A549 (cell line): ENCODE measurements at regions not wholly inside any gene's neighbourhood (a gene's known extent, or its start where the extent isn't known, plus 50 kb on each side); places are given as distances from the start of the nearest gene placed in this dataset.

ENCODE experiments used
- ATAC-seq, 2 experiments: fragments of 200-7000 bp in 1 of 2; fragments of >200 bp in 1 of 2; cut with Nextera tagmentation in 1 of 2; cut with Tn5 transposase in 1 of 2; 3 replicates each; pipeline versions ENCODE4 v1.8.0 to v1.9.1; 2018 to 2020; ENCODE audit warnings: mild to moderate bottlenecking in 1 of 2, moderate library complexity in 1 of 2
- CTCF ChIA-PET: fragments of 300-600 bp; sonication (Branson Sonifier 250); formaldehyde crosslinking; extraction: SDS; loops from one replicate; lab custom pipeline; 2021; ENCODE audit warnings: antibody characterized with exemption, inconsistent platforms; lab: Yijun Ruan, JAX
- POLR2A ChIA-PET: fragments of 350-600 bp; formaldehyde crosslinking; extraction: SDS; loops from one replicate; lab custom pipeline; 2021; ENCODE audit warnings: antibody characterized with exemption, inconsistent platforms; lab: Yijun Ruan, JAX
- DNase-seq, 2 experiments: peaks; one replicate each; pipeline versions ENCODE4 v3.0.0 to v3.0.0-alpha.2; 2011 to 2016; ENCODE audit warnings: low read depth in 1 of 2, low spot score in 1 of 2
- FAIRE-seq: peaks from 2 replicates; lab custom pipeline; 2011; peaks lifted over from hg19 to GRCh38; lab: Jason Lieb, UNC
- H3K27ac ChIP-seq, 2 experiments: fragments of >200 bp; sonication (Bioruptor Twin); formaldehyde crosslinking; 3 replicates each; pipeline ENCODE4 v1.5.1; 2016 to 2017
- H3K4me1 ChIP-seq: fragments of >200 bp; sonication (Bioruptor Twin); formaldehyde crosslinking; 3 replicates; pipeline ENCODE4 v1.6.1; 2016
- H3K4me2 ChIP-seq: fragments of >200 bp; sonication (Bioruptor Twin); formaldehyde crosslinking; 3 replicates; pipeline ENCODE4 v1.6.1; 2016
- H3K4me3 ChIP-seq: fragments of >200 bp; sonication (Bioruptor Twin); formaldehyde crosslinking; 3 replicates; pipeline ENCODE4 v1.5.1; 2016
- H3K9me3 ChIP-seq: fragments of >200 bp; sonication (Bioruptor Twin); formaldehyde crosslinking; 3 replicates; pipeline ENCODE4 v1.6.1; 2016
- CEBPB ChIP-seq, 2 experiments: fragments of >200 bp in 1 of 2; sonication (Bioruptor Twin) in 1 of 2; formaldehyde crosslinking in 1 of 2; IDR thresholded peaks; 2 replicates each; pipeline ENCODE4 v1.6.1; 2012 to 2016
- CHD4 ChIP-seq: fragments of 200-600 bp; sonication (generic); IDR thresholded peaks from 2 replicates; pipeline ENCODE4 v1.6.1; 2016; ENCODE audit warnings: antibody characterized with exemption, mild to moderate bottlenecking, borderline replicate concordance
- EHF ChIP-seq: fragments of 250-450 bp; sonication (Bioruptor Pico); IDR thresholded peaks from 2 replicates; pipeline ENCODE4 v1.5.0; 2020; ENCODE audit warnings: mild to moderate bottlenecking
- EHMT2 ChIP-seq: fragments of 200-600 bp; sonication (generic); IDR thresholded peaks from 2 replicates; pipeline ENCODE4 v1.6.1; 2016; ENCODE audit warnings: antibody characterized with exemption, low read depth, mild to moderate bottlenecking, moderate library complexity
- EP300 ChIP-seq, 2 experiments: fragments of >200 bp; sonication (Bioruptor Twin); formaldehyde crosslinking; IDR thresholded peaks; 2 replicates in 1 of 2; 3 replicates in 1 of 2; pipeline ENCODE4 v1.6.1; 2016 to 2017
- ESRRA ChIP-seq: fragments of 150-350 bp; IDR thresholded peaks from 2 replicates; pipeline ENCODE4 v1.6.1; 2014; ENCODE audit warnings: mild to moderate bottlenecking, low read length, borderline replicate concordance
- GATA3 ChIP-seq: IDR thresholded peaks from 2 replicates; pipeline ENCODE4 v1.6.1; 2012; ENCODE audit warnings: borderline replicate concordance
- HDAC2 ChIP-seq: fragments of 200-600 bp; sonication (generic); IDR thresholded peaks from 2 replicates; pipeline ENCODE4 v1.6.1; 2016
- HEYL ChIP-seq: fragments of 250-450 bp; sonication (Bioruptor Pico); IDR thresholded peaks from 2 replicates; pipeline ENCODE4 v1.8.0; 2021; ENCODE audit warnings: mild to moderate bottlenecking, moderate library complexity
- HOXA7 ChIP-seq: fragments of 250-450 bp; sonication (Bioruptor Pico); IDR thresholded peaks from 2 replicates; pipeline ENCODE4 v1.5.0; 2020; ENCODE audit warnings: mild to moderate bottlenecking, moderate library complexity
- HOXB5 ChIP-seq: fragments of 250-450 bp; sonication (Bioruptor Pico); IDR thresholded peaks from 2 replicates; pipeline ENCODE4 v1.5.0; 2020; ENCODE audit warnings: mild to moderate bottlenecking, moderate library complexity
- JUN ChIP-seq, 2 experiments: fragments of >200 bp; sonication (Bioruptor Twin); formaldehyde crosslinking; IDR thresholded peaks; 2 replicates in 1 of 2; 3 replicates in 1 of 2; pipeline ENCODE4 v1.6.1; 2016 to 2017
- JUNB ChIP-seq: fragments of >200 bp; sonication (Bioruptor Twin); formaldehyde crosslinking; IDR thresholded peaks from 2 replicates; pipeline ENCODE4 v1.6.1; 2016
- KDM1A ChIP-seq: fragments of 200-600 bp; sonication (generic); IDR thresholded peaks from 2 replicates; pipeline ENCODE4 v1.6.1; 2016; ENCODE audit warnings: low read depth, mild to moderate bottlenecking
- KDM5A ChIP-seq: fragments of 200-600 bp; sonication (generic); IDR thresholded peaks from 2 replicates; pipeline ENCODE4 v1.6.1; 2016; ENCODE audit warnings: antibody characterized with exemption, mild to moderate bottlenecking
- MAFK ChIP-seq: fragments of 450-650 bp; IDR thresholded peaks from 2 replicates; pipeline ENCODE4 v1.6.1; 2014; ENCODE audit not compliant: partially characterized antibody
- MAZ ChIP-seq: fragments of 150-350 bp; IDR thresholded peaks from 2 replicates; pipeline ENCODE4 v1.6.1; 2014; ENCODE audit warnings: antibody characterized with exemption, low read depth, low read length, borderline replicate concordance
- MYC ChIP-seq: IDR thresholded peaks from 2 replicates; pipeline ENCODE4 v1.6.1; 2012; ENCODE audit warnings: mild to moderate bottlenecking, inconsistent platforms, low read length, improper control_type of control experiment, borderline replicate concordance
- NPAS2 ChIP-seq: fragments of 250-450 bp; sonication (Bioruptor Pico); IDR thresholded peaks from 2 replicates; pipeline ENCODE4 v1.8.0; 2022; ENCODE audit warnings: mild to moderate bottlenecking, moderate library complexity, borderline replicate concordance
- NR3C1 ChIP-seq: fragments of >200 bp; sonication (Bioruptor Twin); formaldehyde crosslinking; IDR thresholded peaks from 3 replicates; pipeline ENCODE4 v1.6.1; 2017
- POLR2A ChIP-seq: IDR thresholded peaks from 2 replicates; pipeline ENCODE4 v1.6.1; 2012; ENCODE audit warnings: mild to moderate bottlenecking, low read length
- RARB ChIP-seq: fragments of 250-450 bp; sonication (Bioruptor Pico); IDR thresholded peaks from 2 replicates; pipeline ENCODE4 v1.8.0; 2021; ENCODE audit warnings: mild to moderate bottlenecking, moderate library complexity
- RCOR1 ChIP-seq: fragments of 150-350 bp; IDR thresholded peaks from 2 replicates; pipeline ENCODE4 v1.6.1; 2014; ENCODE audit warnings: antibody characterized with exemption, low read length, low read depth
- RFX5 ChIP-seq: fragments of 450-650 bp; IDR thresholded peaks from 2 replicates; pipeline ENCODE4 v1.7.1; 2014; ENCODE audit warnings: antibody characterized with exemption, mild to moderate bottlenecking, moderate library complexity
- SMC3 ChIP-seq: fragments of >200 bp; sonication (Bioruptor Twin); formaldehyde crosslinking; IDR thresholded peaks from 3 replicates; pipeline ENCODE4 v1.6.1; 2018; ENCODE audit warnings: inconsistent platforms
- SREBF2 ChIP-seq: fragments of 450-650 bp; IDR thresholded peaks from 2 replicates; pipeline ENCODE4 v1.6.1; 2014; ENCODE audit warnings: mild to moderate bottlenecking, moderate library complexity
- TP53 ChIP-seq: fragments of 250-450 bp; sonication (Bioruptor Pico); IDR thresholded peaks from 2 replicates; pipeline ENCODE4 v1.5.0; 2021; ENCODE audit warnings: mild to moderate bottlenecking, moderate library complexity
- ZFP36 ChIP-seq: fragments of 450-650 bp; IDR thresholded peaks from 2 replicates; pipeline ENCODE4 v1.6.1; 2014; ENCODE audit warnings: borderline replicate concordance; ENCODE audit not compliant: partially characterized antibody
- ZSCAN20 ChIP-seq: fragments of 250-450 bp; sonication (Bioruptor Pico); IDR thresholded peaks from 2 replicates; pipeline ENCODE4 v1.8.0; 2022; ENCODE audit warnings: mild to moderate bottlenecking, moderate library complexity
- WGBS: methylation state at CpG from one replicate; pipeline ENCODE4 v1.1.6; 2017; ENCODE audit errors: missing lambda C conversion rate; 5-methylcytosine and 5-hydroxymethylcytosine counted together
- TF ChIP-seq, protein P1 (sequence below): fragments of >200 bp; sonication (Bioruptor Twin); formaldehyde crosslinking; IDR thresholded peaks from 2 replicates; pipeline ENCODE4 v1.6.1; 2016
- TF ChIP-seq, protein P2 (sequence below): fragments of >200 bp; sonication (Bioruptor Twin); formaldehyde crosslinking; IDR thresholded peaks from 3 replicates; pipeline ENCODE4 v1.6.1; 2016

DNA sequence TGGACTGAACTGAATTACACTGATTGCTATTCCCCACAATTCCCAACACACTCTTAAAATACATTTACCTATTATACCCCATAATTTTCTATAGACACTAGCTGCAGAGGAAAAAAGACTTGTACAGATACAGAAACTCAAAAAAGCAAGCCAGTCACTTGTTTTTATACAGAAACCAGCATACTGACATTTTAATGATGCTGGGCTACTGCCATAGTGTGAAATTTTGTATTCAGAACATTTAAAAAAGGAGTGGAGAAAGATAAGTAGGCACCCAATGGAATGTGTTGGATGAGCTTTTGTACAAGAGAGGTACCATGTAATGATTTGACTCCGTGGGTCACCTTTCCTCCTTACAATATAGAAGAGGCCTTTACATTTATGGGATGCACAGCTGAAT lies 740.1 kb downstream of the PLCL1 start:
- Histone ChIP-seq H3K4me3 (no peak overlapping the region), H3K9me3 (no peaks in the 10 kb centered on the region), H3K4me2 (no peak overlapping the region), H3K4me1 (no peaks in the 10 kb centered on the region), H3K27ac (no peak overlapping the region)
- 0% methylated on average over 1 of the region's 1 CpG for WGBS
- no peak for TF ChIP-seq HOXA7 (CRISPR knock-in tag)
- no peak for TF ChIP-seq HEYL (CRISPR knock-in tag)
- TF ChIP-seq RCOR1: no peak
- no peak for TF ChIP-seq JUNB
- TF ChIP-seq HOXB5 (CRISPR knock-in tag): no peak
- no peak for TF ChIP-seq SMC3
- no peak for TF ChIP-seq POLR2A
- no peak for TF ChIP-seq EHF (CRISPR knock-in tag)
- no peak for TF ChIP-seq HDAC2
- DNase-seq (no peak), FAIRE-seq (no peak), ATAC-seq (no peak)
- ChIA-PET CTCF (no interaction called here), POLR2A (no interaction called here)

GRCh38 chr2:198534756-198535155 lies 730.4 kb downstream of the PLCL1 start:
- TF ChIP-seq RCOR1 (no peak), RARB (CRISPR knock-in tag) (no peak), ZFP36 (no peak), SREBF2 (no peak), KDM5A (no peak), EHMT2 (no peak), GATA3 (no peak), EP300 (IDR thresholded peaks at IDR 0.05) (no peak)
- 12% methylated on average over 3 of the region's 3 CpGs for WGBS
- H3K27ac ChIP-seq: no peak overlapping the region
- no peaks in the 10 kb centered on the region for H3K4me1 ChIP-seq
- ATAC-seq (no peak), DNase-seq (no peak), FAIRE-seq (no peak)
- ChIA-PET CTCF (no interaction called here), POLR2A (no interaction called here)
- H3K4me3 ChIP-seq: no peak overlapping the region
- H3K9me3 ChIP-seq: no peaks in the 10 kb centered on the region
- H3K4me2 ChIP-seq: no peak overlapping the region

DNA sequence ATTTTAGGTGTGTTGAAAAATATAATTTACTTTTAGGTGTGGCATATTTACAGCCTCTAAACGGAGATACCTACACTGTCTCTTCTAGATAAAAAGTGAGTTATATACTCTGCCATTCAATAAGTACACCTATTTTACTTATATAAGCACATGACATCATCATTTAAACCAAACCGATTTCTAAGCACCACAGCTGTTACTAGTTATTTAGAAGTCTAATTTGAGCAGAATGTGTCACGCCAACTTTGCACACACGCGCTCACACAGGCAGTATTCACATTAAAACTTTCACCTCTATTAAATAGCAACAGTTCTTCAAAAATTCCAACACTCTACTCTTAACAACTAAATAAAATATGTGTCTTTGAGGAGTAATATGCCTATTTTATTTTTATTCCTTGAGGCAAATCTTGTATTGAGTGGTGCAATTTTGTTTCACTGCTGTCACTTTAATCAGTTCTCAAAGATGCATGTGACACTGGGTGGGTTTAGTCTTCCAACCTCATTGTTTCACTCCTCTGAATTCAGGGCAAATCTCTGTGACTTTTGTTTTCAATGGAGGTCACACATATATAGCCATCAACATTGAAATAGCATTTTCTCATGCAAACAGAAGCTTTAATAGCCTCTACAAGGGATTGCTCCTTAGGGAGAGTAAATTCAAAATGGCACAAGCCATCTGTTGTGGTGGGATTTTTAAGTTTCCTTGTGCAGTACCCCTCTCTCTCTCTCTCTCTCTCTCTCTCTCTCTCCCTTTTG lies 721.0 kb downstream of the PLCL1 start:
- Histone ChIP-seq H3K4me1 (no peaks in the 10 kb centered on the region), H3K9me3 (no peaks in the 10 kb centered on the region), H3K4me2 (no peak overlapping the region)
- DNase-seq (no peak), FAIRE-seq (no peak)
- CTCF ChIA-PET: no interaction called here
- TF ChIP-seq ESRRA: no peak
- no peak for TF ChIP-seq HEYL (CRISPR knock-in tag)
- TF ChIP-seq SREBF2: no peak
- TF ChIP-seq, protein P1, sequence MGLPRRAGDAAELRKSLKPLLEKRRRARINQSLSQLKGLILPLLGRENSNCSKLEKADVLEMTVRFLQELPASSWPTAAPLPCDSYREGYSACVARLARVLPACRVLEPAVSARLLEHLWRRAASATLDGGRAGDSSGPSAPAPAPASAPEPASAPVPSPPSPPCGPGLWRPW: no peak
- no peak for TF ChIP-seq MAFK
- TF ChIP-seq MAZ: no peak
- no peak for TF ChIP-seq CEBPB (IDR thresholded peaks at IDR 0.05)
- no peak for TF ChIP-seq EP300 (IDR thresholded peaks at IDR 0.05)
- TF ChIP-seq HOXA7 (CRISPR knock-in tag): no peak
- no peak for TF ChIP-seq ZSCAN20 (CRISPR knock-in tag)
- TF ChIP-seq KDM1A: no peak
- TF ChIP-seq MYC: no peak
- TF ChIP-seq, all 56 proteins: peak for 0
- 1% methylated on average over 5 of the region's 5 CpGs for WGBS
- no peak overlapping the region for H3K4me3 ChIP-seq
- no peak for ATAC-seq
- no peak overlapping the region for H3K27ac ChIP-seq
- POLR2A ChIA-PET: no interaction called here

- no peak overlapping the region for H3K27ac ChIP-seq
- DNase-seq: no peak
- 1% methylated on average over 2 of the region's 2 CpGs for WGBS
- POLR2A ChIA-PET: no interaction called here
- no peak for ATAC-seq
- CTCF ChIA-PET: no interaction called here
- H3K4me3 ChIP-seq: no peak overlapping the region
- no peaks in the 10 kb centered on the region for H3K4me1 ChIP-seq
- no peak for FAIRE-seq
- no peak overlapping the region for H3K4me2 ChIP-seq
- TF ChIP-seq ZFP36 (no peak), GATA3 (no peak), NR3C1 (no peak), RFX5 (no peak), MYC (no peak), HDAC2 (no peak), NPAS2 (CRISPR knock-in tag) (no peak), JUN (IDR thresholded peaks at IDR 0.05) (no peak), MAFK (no peak), SREBF2 (no peak), TP53 (CRISPR knock-in tag) (no peak), HOXB5 (CRISPR knock-in tag) (no peak), CHD4 (no peak)
- TF ChIP-seq, protein P1: no peak
- TF ChIP-seq, protein P2, sequence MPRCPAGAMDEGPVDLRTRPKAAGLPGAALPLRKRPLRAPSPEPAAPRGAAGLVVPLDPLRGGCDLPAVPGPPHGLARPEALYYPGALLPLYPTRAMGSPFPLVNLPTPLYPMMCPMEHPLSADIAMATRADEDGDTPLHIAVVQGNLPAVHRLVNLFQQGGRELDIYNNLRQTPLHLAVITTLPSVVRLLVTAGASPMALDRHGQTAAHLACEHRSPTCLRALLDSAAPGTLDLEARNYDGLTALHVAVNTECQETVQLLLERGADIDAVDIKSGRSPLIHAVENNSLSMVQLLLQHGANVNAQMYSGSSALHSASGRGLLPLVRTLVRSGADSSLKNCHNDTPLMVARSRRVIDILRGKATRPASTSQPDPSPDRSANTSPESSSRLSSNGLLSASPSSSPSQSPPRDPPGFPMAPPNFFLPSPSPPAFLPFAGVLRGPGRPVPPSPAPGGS: no peak
- no peaks in the 10 kb centered on the region for H3K9me3 ChIP-seq
These were observed 719.3 kb downstream of the PLCL1 start for GRCh38 chr2:198523710-198524109.
